ENCODE measurements at regions not wholly inside any gene's neighbourhood (a gene's known extent, or its start where the extent isn't known, plus 50 kb on each side); places are given as distances from the start of the nearest gene placed in this dataset.

- Histone ChIP-seq H3K79me1 (ENCODE audit: low read depth, low read length) (no peaks in the 10 kb centered on the region), H3K23me2 (ENCODE audit: low read depth, low read length) (no peaks in the 10 kb centered on the region), H3K27ac (ENCODE audit: low read depth, low read length) (no peak overlapping the region), H4K91ac (replicated peaks; ENCODE audit: insufficient read length, low read length) (no peak overlapping the region), H3K79me2 (ENCODE audit: control insufficient read depth in 1 of 2, insufficient read depth in 2 of 2, low read length in 2 of 2) (no peaks in the 10 kb centered on the region), H3K4ac (replicated peaks; ENCODE audit: insufficient read length, low read depth, low read length) (no peak overlapping the region), H3K23ac (ENCODE audit: insufficient read length) (no peak overlapping the region), H3K4me1 (replicated peaks in 1 of 4; ENCODE audit: control insufficient read depth in 3 of 4, insufficient read depth in 4 of 4, low read length in 3 of 4) (no peaks in the 10 kb centered on the region), H2AK5ac (ENCODE audit: low read depth, low read length) (no peak overlapping the region), H4K20me1 (replicated peaks in 1 of 2; ENCODE audit: control insufficient read depth in 1 of 2, insufficient read depth in 2 of 2, low read length in 2 of 2) (no peaks in the 10 kb centered on the region), H3K9ac (replicated peaks in 1 of 4; ENCODE audit: extremely low read depth in 1 of 4, low read depth in 3 of 4, low read length in 3 of 4) (no peak overlapping the region), H3K9me3 (ENCODE audit: insufficient read depth in 2 of 2, low read depth in 1 of 2, low read length in 1 of 2) (no peaks in the 10 kb centered on the region), H3K14ac (ENCODE audit: insufficient read length) (no peak overlapping the region), H2BK15ac (ENCODE audit: low read length) (no peak overlapping the region), H4K5ac (ENCODE audit: insufficient read length, low read depth, low read length) (no peak overlapping the region), H2AFZ (ENCODE audit: low read length) (no peak overlapping the region), H3K56ac (replicated peaks; ENCODE audit: insufficient read length, low read depth, low read length) (no peak overlapping the region), H2BK120ac (replicated peaks; ENCODE audit: low read depth, low read length) (no peak overlapping the region), H3K18ac (ENCODE audit: extremely low read depth, low read length) (no peak overlapping the region), H3K4me2 (ENCODE audit: insufficient read depth in 1 of 2, low read depth in 2 of 2, low read length in 2 of 2) (no peak overlapping the region), H3K4me3 (ENCODE audit: extremely low read depth in 1 of 4, insufficient read depth in 2 of 4, low read depth in 3 of 4, low read length in 4 of 4) (no peak overlapping the region), H2BK5ac (ENCODE audit: low read depth, low read length) (no peak overlapping the region), H4K8ac (ENCODE audit: extremely low read depth, insufficient read depth, low read length) (no peak overlapping the region), H2BK20ac (ENCODE audit: low read length) (no peak overlapping the region), H3K27me3 (replicated peaks in 1 of 4; ENCODE audit: control insufficient read depth in 3 of 4, extremely low read depth in 1 of 4, insufficient read depth in 3 of 4, low read length in 3 of 4) (no peaks in the 10 kb centered on the region), H2BK12ac (ENCODE audit: low read depth, low read length) (no peak overlapping the region), H3K36me3 (ENCODE audit: control insufficient read depth in 2 of 4, insufficient read depth in 4 of 4, low read length in 3 of 4) (no peaks in the 10 kb centered on the region)
- 66% methylated on average over 3 of the region's 3 CpGs; no CpG with 5 or more reads in 1 of the 2 experiments for WGBS, 2 experiments (ENCODE audit: extremely low coverage in 1 of 2, insufficient coverage in 1 of 2, insufficient read length in 1 of 2, insufficient replicate concordance in 2 of 2, low coverage in 1 of 2, low lambda C conversion rate in 2 of 2, missing lambda C conversion rate in 1 of 2)
- ChIA-PET CTCF (ENCODE audit: partially characterized antibody) (interaction anchor here (1.6 kb wide), 1 partner anchor 13 kb away, joined by 4 read pairs; no protein-coding TSS in a partner anchor), POLR2A (ENCODE audit: partially characterized antibody) (no interaction called here)
- no peak for DNase-seq (ENCODE audit: low read depth in 1 of 2, low spot score in 2 of 2)
- FAIRE-seq = no peak
- TF ChIP-seq TAF1 (IDR thresholded peaks at IDR 0.05; ENCODE audit: low read depth, low read length) = no peak
- TF ChIP-seq SUZ12 (IDR thresholded peaks at IDR 0.05; ENCODE audit: low read length) = no peak
- no peak for TF ChIP-seq POLR2AphosphoS5 (IDR thresholded peaks at IDR 0.05; ENCODE audit: low read depth, low read length)
- no peak for TF ChIP-seq YY1 (IDR thresholded peaks at IDR 0.05; ENCODE audit: low read depth, low read length)
- no peak for TF ChIP-seq RNF2 (IDR thresholded peaks at IDR 0.05; ENCODE audit: borderline replicate concordance, low read depth, low read length, missing control alignments, poor library complexity, severe bottlenecking)
- TF ChIP-seq USF2 (IDR thresholded peaks at IDR 0.05; ENCODE audit: low read length) = no peak
- no peak for TF ChIP-seq CREB1 (IDR thresholded peaks at IDR 0.05)
- TF ChIP-seq BACH1 (IDR thresholded peaks at IDR 0.05; ENCODE audit: low read length) = no peak
- TF ChIP-seq ASH2L (IDR thresholded peaks at IDR 0.05; ENCODE audit: low read length) = no peak
- no peak for TF ChIP-seq KDM5A (IDR thresholded peaks at IDR 0.05; ENCODE audit: low read length)
- TF ChIP-seq SP1 (IDR thresholded peaks at IDR 0.05; ENCODE audit: low read depth, low read length) = no peak
- TF ChIP-seq JUN (IDR thresholded peaks at IDR 0.05; ENCODE audit: low read depth, low read length) = no peak
- TF ChIP-seq SAP30 (IDR thresholded peaks at IDR 0.05; ENCODE audit: insufficient read depth, insufficient replicate concordance, low read length) = no peak
- TF ChIP-seq SP4 (IDR thresholded peaks at IDR 0.05; ENCODE audit: low read length) = no peak
- TF ChIP-seq EZH2 (IDR thresholded peaks at IDR 0.05; ENCODE audit: low read depth, low read length, severe bottlenecking) = no peak
Measured at GRCh38 chr1:242854466-242854865, 330.0 kb upstream of the PLD5 start.
